MM.1S (cell line): ENCODE measurements at regions not wholly inside any gene's neighbourhood (a gene's known extent, or its start where the extent isn't known, plus 50 kb on each side); places are given as distances from the start of the nearest gene placed in this dataset.
"Not testable (repeated sequence)": the region's sequence is repeated elsewhere in the genome, so short reads cannot be mapped to it uniquely, and the experiment has no call there.

Source experiments
- DNase-seq: peaks from one replicate; pipeline ENCODE4 v3.0.0-alpha.2; 2015
- H2AFZ ChIP-seq: fragments of 300-600 bp; sonication (generic); 2 replicates; pipeline ENCODE4 v1.6.0; 2016; ENCODE audit warnings: antibody characterized with exemption, low read length
- H3F3A ChIP-seq: fragments of 300-600 bp; sonication (generic); 2 replicates; pipeline ENCODE4 v1.6.1; 2016; ENCODE audit warnings: mild to moderate bottlenecking, antibody characterized with exemption, low read length, moderate library complexity, mixed read lengths; ENCODE audit not compliant: insufficient read depth
- H3K27ac ChIP-seq: fragments of 300-600 bp; sonication (generic); 2 replicates; pipeline ENCODE4 v1.5.1; 2016; ENCODE audit warnings: mild to moderate bottlenecking, low read length
- H3K27me3 ChIP-seq: fragments of 300-600 bp; sonication (generic); replicated peaks from 2 replicates; pipeline ENCODE4 v1.6.0; 2016; ENCODE audit warnings: low read length; ENCODE audit not compliant: insufficient read depth
- H3K36me3 ChIP-seq: fragments of 300-600 bp; sonication (generic); replicated peaks from 2 replicates; pipeline ENCODE4 v1.6.1; 2016; ENCODE audit warnings: mild to moderate bottlenecking, low read length, mixed read lengths; ENCODE audit not compliant: insufficient read depth
- H3K4me1 ChIP-seq: fragments of 300-600 bp; sonication (generic); 2 replicates; pipeline ENCODE4 v1.6.1; 2016; ENCODE audit warnings: low read length, mixed read lengths
- H3K4me2 ChIP-seq: fragments of 300-600 bp; sonication (generic); 2 replicates; pipeline ENCODE4 v1.6.0; 2016; ENCODE audit warnings: low read depth, low read length
- H3K4me3 ChIP-seq: fragments of 300-600 bp; sonication (generic); 2 replicates; pipeline ENCODE4 v1.5.1; 2016; ENCODE audit warnings: low read length, mixed read lengths
- H3K79me2 ChIP-seq: fragments of 300-600 bp; sonication (generic); 2 replicates; pipeline ENCODE4 v1.6.1; 2016; ENCODE audit warnings: mixed run types, low read length, mixed read lengths
- H3K9ac ChIP-seq: fragments of 300-600 bp; sonication (generic); 2 replicates; pipeline ENCODE4 v1.6.1; 2016; ENCODE audit warnings: low read length, mixed read lengths
- H3K9me2 ChIP-seq: fragments of 300-600 bp; sonication (generic); replicated peaks from 2 replicates; pipeline ENCODE4 v1.6.1; 2016; ENCODE audit warnings: mild to moderate bottlenecking, low read length, mixed read lengths; ENCODE audit not compliant: insufficient read depth
- H3K9me3 ChIP-seq: fragments of 300-600 bp; sonication (generic); replicated peaks from 2 replicates; pipeline ENCODE4 v1.6.1; 2016; ENCODE audit warnings: mild to moderate bottlenecking, low read length, mixed read lengths; ENCODE audit not compliant: insufficient read depth
- H4K20me1 ChIP-seq: fragments of 300-600 bp; sonication (generic); 2 replicates; pipeline ENCODE4 v1.6.1; 2016; ENCODE audit warnings: mild to moderate bottlenecking, low read length, moderate library complexity, mixed read lengths; ENCODE audit not compliant: insufficient read depth
- EZH2 ChIP-seq: fragments of 300-600 bp; sonication (generic); optimal IDR thresholded peaks from 2 replicates; pipeline ENCODE3; 2017; ENCODE audit warnings: low read depth, mild to moderate bottlenecking, antibody characterized with exemption, low read length, mixed read lengths
- EZH2phosphoT487 ChIP-seq: fragments of 300-600 bp; sonication (generic); IDR thresholded peaks from 2 replicates; pipeline ENCODE4 v1.6.1; 2018; ENCODE audit warnings: antibody characterized with exemption, low read length
- TF ChIP-seq, protein P1 (sequence below): fragments of 300-600 bp; sonication (generic); IDR thresholded peaks from 2 replicates; pipeline ENCODE4 v1.5.1; 2016; ENCODE audit warnings: antibody characterized with exemption, low read length, mixed read lengths

DNA sequence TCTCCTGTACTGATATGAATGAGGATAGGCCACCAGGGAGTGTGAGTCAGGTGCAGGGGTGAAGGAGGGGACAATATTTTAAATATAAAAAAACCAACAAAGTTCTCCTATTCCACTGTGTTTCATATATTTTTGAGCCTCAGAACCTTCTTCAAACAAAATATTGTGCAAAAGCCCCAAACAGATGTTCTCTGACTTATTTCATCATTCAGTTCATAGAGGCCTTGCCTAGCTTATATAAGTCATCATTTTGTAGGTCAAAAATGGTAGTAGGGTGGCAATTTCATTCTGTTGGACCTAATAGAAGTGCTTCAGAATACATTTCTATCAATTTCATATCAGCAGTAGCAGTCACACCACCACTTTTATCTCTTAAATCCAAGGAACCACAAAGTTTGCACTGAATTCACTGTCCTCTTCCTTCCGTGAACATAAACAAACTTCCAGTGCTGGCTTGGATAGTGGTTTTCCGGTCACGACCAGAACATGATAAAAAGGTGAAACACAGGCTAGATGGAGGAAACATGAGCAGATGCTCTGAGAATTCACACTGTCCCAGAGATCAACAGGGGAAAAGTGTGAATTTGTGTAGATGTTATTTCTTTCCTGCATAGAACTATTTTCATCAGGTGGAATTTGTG, 99.1 kb downstream of the EN1 start:
- H3K79me2 ChIP-seq, result no peaks in the 10 kb centered on the region
- no peaks in the 10 kb centered on the region for H3K9me3 ChIP-seq
- H4K20me1 ChIP-seq, result no peaks in the 10 kb centered on the region
- no peaks in the 10 kb centered on the region for H3K36me3 ChIP-seq
- H3K4me3 ChIP-seq, result no peak overlapping the region
- no peak overlapping the region for H3K4me2 ChIP-seq
- no peak overlapping the region for H2AFZ ChIP-seq
- H3K9ac ChIP-seq, result no peak overlapping the region
- H3K4me1 ChIP-seq, result no peaks in the 10 kb centered on the region
- TF ChIP-seq EZH2phosphoT487 (no peak), EZH2 (no peak)
- TF ChIP-seq, protein P1, sequence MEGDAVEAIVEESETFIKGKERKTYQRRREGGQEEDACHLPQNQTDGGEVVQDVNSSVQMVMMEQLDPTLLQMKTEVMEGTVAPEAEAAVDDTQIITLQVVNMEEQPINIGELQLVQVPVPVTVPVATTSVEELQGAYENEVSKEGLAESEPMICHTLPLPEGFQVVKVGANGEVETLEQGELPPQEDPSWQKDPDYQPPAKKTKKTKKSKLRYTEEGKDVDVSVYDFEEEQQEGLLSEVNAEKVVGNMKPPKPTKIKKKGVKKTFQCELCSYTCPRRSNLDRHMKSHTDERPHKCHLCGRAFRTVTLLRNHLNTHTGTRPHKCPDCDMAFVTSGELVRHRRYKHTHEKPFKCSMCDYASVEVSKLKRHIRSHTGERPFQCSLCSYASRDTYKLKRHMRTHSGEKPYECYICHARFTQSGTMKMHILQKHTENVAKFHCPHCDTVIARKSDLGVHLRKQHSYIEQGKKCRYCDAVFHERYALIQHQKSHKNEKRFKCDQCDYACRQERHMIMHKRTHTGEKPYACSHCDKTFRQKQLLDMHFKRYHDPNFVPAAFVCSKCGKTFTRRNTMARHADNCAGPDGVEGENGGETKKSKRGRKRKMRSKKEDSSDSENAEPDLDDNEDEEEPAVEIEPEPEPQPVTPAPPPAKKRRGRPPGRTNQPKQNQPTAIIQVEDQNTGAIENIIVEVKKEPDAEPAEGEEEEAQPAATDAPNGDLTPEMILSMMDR, result no peak
- no peak for DNase-seq
- no peaks in the 10 kb centered on the region for H3F3A ChIP-seq
- no peak overlapping the region for H3K27ac ChIP-seq
- no peaks in the 10 kb centered on the region for H3K27me3 ChIP-seq
- H3K9me2 ChIP-seq, result no peaks in the 10 kb centered on the region

DNA sequence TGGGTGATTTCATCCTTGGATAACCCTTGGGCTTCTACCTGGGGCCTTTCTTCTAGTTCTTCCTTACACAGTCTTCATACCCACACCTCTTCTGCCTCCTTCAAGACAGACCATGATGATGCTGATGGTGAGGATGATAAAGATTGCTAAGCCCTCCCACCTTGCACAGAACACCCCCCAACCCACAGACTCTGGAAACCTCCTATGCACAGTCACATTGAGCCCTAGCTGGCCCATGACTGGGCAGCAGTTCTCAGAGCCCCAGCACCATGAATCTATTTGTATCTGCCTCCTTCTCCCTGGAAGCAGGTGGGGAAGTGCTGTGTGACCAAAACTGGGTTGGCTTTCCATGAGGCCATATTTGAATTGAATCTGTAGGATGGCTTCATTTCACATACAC, 99.8 kb downstream of the EN1 start:
- H3K4me3 ChIP-seq, result no peak overlapping the region
- TF ChIP-seq EZH2phosphoT487, result no peak
- TF ChIP-seq EZH2, result no peak
- TF ChIP-seq, protein P1, result no peak
- no peak overlapping the region for H3K27ac ChIP-seq
- DNase-seq, result no peak
- no peaks in the 10 kb centered on the region for H3K79me2 ChIP-seq
- H2AFZ ChIP-seq, result no peak overlapping the region
- no peaks in the 10 kb centered on the region for H3F3A ChIP-seq
- no peaks in the 10 kb centered on the region for H3K9me2 ChIP-seq
- H3K36me3 ChIP-seq, result no peaks in the 10 kb centered on the region
- no peak overlapping the region for H3K9ac ChIP-seq
- no peak overlapping the region for H3K4me2 ChIP-seq
- no peaks in the 10 kb centered on the region for H3K9me3 ChIP-seq
- H3K27me3 ChIP-seq, result no peaks in the 10 kb centered on the region
- no peaks in the 10 kb centered on the region for H4K20me1 ChIP-seq
- H3K4me1 ChIP-seq, result no peaks in the 10 kb centered on the region

- H2AFZ ChIP-seq, result no peak overlapping the region
- no peaks in the 10 kb centered on the region for H3K36me3 ChIP-seq
- TF ChIP-seq EZH2, result no peak
- TF ChIP-seq, protein P1, result no peak
- TF ChIP-seq EZH2phosphoT487, result no peak
- H3K27ac ChIP-seq, result no peak overlapping the region
- H3K9me2 ChIP-seq, result no peaks in the 10 kb centered on the region
- no peaks in the 10 kb centered on the region for H3K9me3 ChIP-seq
- H3K9ac ChIP-seq, result no peak overlapping the region
- no peak overlapping the region for H3K4me2 ChIP-seq
- H3K4me1 ChIP-seq, result no peaks in the 10 kb centered on the region
- H3K4me3 ChIP-seq, result no peak overlapping the region
- no peak for DNase-seq
- no peaks in the 10 kb centered on the region for H3F3A ChIP-seq
- no peaks in the 10 kb centered on the region for H3K27me3 ChIP-seq
- no peaks in the 10 kb centered on the region for H3K79me2 ChIP-seq
- no peaks in the 10 kb centered on the region for H4K20me1 ChIP-seq
Measured at GRCh38 chr2:118747066-118747465, 100.4 kb downstream of the EN1 start.

- H3K79me2 ChIP-seq, H3K4me1 ChIP-seq, H3K4me3 ChIP-seq, H3K9me2 ChIP-seq, H3K36me3 ChIP-seq, H3F3A ChIP-seq, H3K9me3 ChIP-seq, H2AFZ ChIP-seq, H4K20me1 ChIP-seq, H3K27ac ChIP-seq, H3K4me2 ChIP-seq, H3K9ac ChIP-seq, H3K27me3 ChIP-seq, DNase-seq: not testable (repeated sequence)
Measured at GRCh38 chr2:118744682-118745181, 102.7 kb downstream of the EN1 start.
